Iris pigment epithelial cell (primary cell): ENCODE measurements at regions not wholly inside any gene's neighbourhood (a gene's known extent, or its start where the extent isn't known, plus 50 kb on each side); places are given as distances from the start of the nearest gene placed in this dataset.
"Not testable (repeated sequence)": the region's sequence is repeated elsewhere in the genome, so short reads cannot be mapped to it uniquely, and the experiment has no call there.

Experiments
- DNase-seq: peaks from one replicate; pipeline ENCODE4 v3.0.0-alpha.2; 2011; ENCODE audit warnings: low read depth

GRCh38 chr6:4412077-4412476 lies 276.7 kb upstream of the ECI2 start:
- no peak for DNase-seq

DNA sequence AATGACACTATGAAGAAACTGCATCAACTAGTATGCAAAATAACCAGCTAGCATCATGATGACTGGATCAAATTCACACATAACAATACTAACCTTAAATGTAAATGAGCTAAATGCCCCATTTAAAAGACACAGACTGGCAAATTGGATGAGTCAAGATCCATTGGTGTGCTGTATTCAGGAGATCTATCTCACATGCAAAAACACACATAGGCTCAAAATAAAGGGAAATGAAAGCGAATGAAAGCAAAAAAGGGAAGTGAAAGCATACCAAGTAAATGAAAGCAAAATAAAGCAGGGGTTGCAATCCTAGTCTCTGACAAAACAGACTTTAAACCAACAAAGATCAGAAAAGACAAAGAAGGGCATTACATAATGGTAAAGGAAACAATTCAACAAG lies 272.3 kb upstream of the ECI2 start:
- not testable (repeated sequence) for DNase-seq

DNA sequence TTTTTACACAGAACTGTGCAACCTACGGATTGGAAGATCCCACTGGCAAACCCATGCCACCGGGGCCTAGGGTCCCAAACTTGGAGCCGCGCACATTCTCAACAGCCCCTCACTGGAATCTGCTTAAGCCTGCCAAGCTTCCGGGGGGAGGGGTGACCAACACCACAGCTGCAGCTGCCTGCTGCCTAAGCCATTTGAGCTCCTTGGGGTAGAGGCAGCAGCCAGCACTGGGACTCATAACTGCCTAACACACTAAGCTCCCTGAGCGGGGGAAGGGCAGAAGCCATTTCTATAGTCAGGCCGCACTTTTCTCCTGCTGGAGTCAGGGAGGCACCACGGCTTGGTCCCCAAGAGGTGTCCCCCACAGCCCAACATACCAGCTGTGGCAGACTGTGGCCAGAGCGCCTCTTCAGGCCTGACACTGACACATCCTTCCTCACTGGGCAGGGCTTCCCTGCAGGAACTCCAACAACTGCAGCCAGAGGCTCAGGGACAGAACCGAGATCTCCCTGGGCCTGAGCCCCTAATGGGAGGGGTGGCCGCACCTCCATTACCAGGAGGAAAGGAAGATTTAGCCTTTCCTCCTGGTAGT lies 270.3 kb upstream of the ECI2 start:
- no peak for DNase-seq

DNA sequence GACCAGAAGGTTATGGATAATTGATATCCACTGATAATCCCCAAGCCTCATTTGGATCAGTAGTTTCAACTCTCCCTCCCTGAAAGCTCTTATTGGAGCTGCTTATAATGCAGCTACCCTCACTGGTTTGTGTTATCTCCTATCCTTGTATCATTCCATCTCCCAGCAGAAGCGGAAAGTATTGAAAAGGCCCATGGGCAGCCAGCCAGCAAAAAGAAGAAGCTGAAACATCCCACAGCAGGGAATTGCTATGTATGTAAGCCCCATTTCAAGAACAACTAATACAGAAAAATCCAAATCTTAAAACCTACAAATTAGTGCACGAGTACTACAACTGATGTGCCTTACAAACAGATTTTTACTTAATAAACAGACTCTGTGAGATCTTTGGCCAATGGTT lies 269.0 kb upstream of the ECI2 start:
- DNase-seq, result no peak

DNA sequence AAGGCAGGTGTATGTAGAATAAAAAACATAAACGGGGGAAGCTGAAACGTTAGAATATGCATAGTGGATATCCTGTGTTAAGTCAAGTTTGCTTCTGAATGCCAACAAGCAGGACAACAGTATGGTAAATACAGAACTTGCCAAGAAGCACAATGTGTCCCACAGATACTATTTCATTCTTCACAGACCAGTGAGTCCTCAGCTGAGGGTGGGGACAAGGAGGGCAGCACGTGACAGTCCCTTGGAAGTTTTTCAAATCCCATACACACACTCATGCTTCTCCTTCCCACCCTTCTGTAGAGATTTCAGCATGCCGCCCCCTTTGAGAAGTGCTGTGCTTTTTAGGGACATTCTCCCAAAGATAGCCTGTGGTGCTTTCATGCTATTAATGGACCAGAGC lies 268.5 kb upstream of the ECI2 start:
- no peak for DNase-seq

DNA sequence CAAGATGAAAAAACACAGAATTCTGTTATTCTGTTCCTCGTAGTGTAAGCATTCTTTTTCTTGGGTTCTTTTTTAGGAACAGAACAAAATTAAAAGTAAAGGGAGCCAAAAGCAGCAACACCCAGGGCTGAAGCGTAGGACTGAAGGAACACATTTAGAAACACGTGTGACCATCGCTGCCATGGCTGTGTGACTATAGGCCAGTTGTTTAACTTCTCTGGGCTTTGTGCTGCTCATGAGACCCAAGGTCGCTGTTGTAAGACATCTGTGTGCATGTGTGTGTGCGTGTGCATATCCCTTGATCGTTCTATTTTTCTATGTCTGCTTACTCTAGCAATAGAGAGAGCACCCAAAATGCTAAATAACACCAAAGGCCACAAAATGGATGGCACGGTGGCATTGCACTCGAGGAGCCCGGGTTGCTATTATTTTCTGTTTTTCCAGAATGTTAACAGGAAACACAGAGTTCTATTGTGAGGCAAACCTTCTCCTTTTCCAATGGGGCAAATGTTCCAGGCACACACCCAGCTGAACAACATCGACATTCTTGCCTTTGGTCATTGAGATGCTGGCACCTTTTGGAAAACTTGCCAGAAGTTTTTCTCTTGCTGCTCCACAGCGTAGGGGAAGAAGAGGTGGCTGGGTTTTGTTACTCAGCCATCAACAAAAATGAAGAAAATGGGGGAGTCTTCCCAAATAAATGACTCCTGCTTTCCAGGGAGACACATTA lies 267.8 kb upstream of the ECI2 start:
- DNase-seq, result no peak

GRCh38 chr6:4402477-4402976 lies 267.2 kb upstream of the ECI2 start:
- peak; percentile 89 for DNase-seq

DNA sequence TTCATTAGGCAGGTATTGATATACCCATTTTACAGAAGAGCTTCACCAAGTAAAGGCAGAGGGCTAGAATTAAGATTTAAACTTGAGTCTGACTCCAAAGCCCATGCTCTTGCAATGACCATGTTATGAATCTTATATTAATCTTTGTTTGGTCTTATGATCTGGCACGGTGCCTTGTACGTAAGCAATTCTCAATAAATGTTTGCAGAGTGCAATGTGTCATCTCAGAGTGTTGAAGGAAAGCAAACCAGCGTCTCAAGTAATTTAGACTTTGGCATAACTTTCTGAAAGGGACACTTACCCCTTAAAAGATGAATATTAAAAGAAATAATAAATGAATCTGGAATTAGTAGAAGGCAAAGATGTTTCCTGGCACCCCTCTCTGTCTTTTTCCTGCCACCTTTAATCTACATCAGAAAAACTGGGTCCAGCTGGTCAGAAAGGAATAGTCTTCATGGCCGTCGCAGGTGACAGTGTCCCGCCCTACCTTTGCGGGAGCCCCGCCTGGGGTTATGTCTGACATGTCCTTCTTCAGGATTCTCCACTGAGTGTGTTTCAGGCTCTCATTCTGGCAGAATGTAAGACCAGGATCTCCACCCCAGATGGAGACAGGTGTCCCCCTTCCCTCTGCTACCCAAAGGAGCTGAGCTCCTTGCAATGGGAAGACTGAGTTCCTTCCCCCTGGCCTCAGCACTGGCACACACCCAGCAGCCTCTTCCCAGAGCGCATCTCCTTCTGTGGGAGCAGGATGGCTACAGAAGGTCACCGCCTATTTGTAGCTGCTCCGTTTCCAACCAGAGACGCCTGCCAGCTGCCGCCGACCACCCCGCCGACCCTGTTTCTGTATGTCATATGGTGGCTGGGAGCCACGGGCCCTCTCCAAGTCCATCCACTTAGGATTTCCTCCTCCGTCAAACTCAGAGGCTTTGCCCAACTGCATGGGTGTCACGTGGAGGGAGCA lies 266.3 kb upstream of the ECI2 start:
- DNase-seq, result peak; percentile 45

- DNase-seq, result no peak
Observed at GRCh38 chr6:4399656-4400055, 264.3 kb upstream of the ECI2 start.

DNA sequence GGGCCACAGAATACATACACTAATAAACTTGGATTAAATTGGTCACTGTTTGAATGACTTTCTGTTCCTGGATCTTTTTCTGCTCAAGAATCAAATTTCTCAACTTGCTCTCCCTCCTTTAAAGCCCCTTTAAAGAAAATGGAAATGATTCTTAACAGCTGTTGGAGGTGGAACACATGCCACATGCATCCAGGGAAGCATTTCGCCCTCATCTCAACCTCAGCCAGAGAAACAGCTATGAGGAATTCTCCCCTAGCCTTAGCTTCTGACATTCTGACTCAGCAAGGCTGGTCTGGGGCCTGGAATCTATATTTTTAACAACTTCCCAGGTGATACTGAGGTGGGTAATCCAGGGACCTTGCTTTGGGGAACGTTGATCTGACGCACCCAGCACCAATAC lies 263.4 kb upstream of the ECI2 start:
- DNase-seq, result no peak

DNA sequence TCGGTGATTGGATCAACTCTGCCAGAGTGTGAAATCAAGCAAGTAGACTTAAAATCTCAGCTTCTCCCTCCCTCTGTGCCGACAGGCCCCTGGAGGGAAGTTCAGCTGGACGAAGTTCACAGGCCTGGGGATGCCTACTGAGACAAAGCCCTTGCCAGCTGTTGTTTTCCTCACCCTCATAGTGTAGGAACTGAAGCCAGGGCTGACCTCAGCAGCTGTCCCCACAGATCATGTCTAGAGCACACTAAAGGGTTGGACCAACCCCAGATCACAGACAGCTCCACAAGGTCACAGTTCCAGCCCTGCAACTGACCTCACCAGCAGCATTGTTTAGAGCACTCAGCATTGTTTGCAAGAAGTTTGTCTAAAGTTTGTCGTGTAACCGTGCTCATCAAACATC lies 261.9 kb upstream of the ECI2 start:
- DNase-seq, result no peak

DNA sequence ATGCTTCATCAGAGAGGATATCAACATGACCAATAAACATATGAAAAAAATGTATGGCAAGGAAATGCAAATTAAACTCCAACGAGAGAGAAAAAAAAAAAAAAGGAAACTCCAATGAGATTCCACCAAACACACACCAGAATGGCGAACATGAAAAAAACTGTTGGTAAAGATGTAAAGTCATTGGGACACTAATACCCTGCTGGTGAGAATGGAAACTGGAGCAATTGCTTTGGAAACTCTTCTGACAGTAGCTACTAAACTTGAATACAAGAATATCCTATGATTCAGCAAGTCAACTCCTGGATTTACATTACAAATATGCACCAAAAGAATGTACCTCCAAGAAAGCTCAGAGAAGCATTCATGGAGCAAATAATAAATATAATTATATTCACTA lies 260.7 kb upstream of the ECI2 start:
- DNase-seq, result no peak

DNA sequence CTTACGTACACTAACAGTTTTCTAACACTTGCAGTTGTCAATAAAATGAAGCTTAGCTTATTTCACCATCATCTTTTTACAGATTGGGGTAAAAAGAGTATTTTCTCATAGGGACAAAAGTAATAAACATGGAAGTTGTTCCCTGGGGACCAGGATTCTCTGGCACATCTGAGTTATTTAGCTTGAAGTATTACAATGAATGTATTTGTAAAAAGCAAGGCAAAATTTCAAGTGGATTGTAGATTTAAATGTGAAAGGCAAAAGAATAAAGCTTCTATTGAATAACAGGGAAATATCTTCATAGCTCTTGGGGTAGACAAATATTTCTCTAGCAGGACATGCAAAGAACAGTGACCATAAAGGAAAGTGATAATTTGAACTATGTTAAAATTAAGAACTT lies 260.0 kb upstream of the ECI2 start:
- no peak for DNase-seq

DNA sequence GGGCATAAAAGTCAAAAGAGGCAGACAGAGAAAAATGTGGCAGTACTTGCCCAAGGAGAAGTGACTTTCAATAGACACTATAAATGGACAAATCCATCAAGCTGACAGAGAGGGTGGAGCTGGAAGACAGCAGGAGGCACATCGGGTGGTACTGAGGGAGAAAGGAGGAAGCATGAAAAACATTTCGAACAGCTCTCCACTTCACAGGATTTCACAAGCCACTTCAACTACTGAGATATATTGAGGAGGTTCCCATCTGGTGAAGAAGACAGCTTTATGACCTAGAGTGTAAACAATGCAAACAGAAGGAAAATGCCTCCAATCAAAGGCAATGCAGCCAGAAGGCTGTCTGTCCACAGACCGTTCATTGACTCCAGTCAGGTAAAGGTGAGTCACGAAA lies 259.4 kb upstream of the ECI2 start:
- no peak for DNase-seq

- DNase-seq, result no peak
Observed at GRCh38 chr6:4388675-4389074, 253.3 kb upstream of the ECI2 start.

DNA sequence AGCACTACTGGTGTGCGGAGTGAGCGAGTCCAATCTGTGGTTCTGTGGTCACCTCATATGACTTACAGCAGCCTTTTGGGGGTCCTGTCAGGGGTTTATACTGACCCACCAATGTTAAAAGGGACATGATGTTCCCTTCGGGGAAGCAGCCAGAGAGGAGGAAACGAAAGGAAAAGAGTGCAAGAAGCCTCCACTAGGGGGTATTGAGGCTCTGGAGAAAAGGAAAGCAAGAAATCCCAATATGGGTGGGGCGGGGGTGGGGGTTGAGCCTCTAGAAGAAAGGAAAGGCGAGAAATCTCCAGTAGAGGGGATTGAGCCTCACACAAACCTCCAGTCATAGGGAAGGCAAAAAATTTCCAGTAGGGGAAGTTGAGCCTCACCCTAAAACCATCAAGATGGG lies 249.3 kb upstream of the ECI2 start:
- DNase-seq, result no peak

- DNase-seq, result no peak
Observed at GRCh38 chr6:4383910-4384638, 248.7 kb upstream of the ECI2 start.

DNA sequence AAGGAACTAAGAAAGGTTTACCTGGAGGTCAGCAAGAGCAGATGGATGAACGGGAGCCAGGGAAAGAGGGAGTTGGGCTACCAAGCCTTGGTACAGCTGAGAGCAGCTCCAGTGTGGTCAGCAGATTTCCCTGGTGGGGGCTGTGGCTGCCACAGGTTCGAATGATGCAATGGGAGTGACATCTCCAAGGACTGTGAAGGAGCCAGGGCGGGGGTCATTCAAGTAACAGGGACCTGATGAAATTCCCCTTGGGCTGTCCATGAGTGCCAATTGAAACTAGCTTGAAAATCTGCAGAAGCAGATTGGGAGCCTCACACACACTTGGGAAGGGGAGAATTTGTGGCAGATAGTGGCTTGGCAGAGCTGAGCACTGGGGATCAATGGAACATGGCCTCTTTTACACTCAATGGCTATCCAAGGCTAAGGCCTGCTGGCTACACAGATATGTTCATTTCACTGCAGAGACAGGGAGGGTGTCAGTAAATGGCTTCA lies 247.0 kb upstream of the ECI2 start:
- no peak for DNase-seq

DNA sequence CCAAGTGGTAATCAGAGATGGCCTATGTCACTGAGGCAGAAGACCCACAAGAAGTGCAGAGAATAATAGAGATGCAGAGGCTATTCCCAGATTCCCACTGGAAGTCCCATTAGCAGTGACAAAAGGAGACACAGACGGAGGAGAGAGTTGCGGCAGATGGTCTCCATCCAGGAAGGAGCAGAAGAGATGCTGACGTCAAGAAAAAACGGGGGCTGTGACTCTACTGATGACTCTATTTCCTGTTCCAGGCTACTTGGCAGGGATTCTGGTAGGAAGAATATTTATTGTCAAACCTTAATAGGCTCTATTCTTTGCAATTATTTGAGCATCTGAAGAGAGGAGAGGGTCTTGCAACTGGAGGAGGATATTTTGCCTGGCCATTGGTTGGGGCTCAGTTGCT lies 246.0 kb upstream of the ECI2 start:
- peak; percentile 75 for DNase-seq

- no peak for DNase-seq
Observed at GRCh38 chr6:4380881-4381281, 245.5 kb upstream of the ECI2 start.

- no peak for DNase-seq
Observed at GRCh38 chr6:4379958-4380357, 244.6 kb upstream of the ECI2 start.
